GM18519 (cell line): ENCODE measurements at regions not wholly inside any gene's neighbourhood (a gene's known extent, or its start where the extent isn't known, plus 50 kb on each side); places are given as distances from the start of the nearest gene placed in this dataset.
"Not testable (repeated sequence)": the region's sequence is repeated elsewhere in the genome, so short reads cannot be mapped to it uniquely, and the experiment has no call there.

Experiments
- ATAC-seq: cut with Tn5 transposase; IDR thresholded peaks from one replicate; pipeline ENCODE4 v1.9.1; 2021; ENCODE audit warnings: mild to moderate bottlenecking, moderate library complexity; ENCODE audit not compliant: unreplicated experiment, low FRiP score

GRCh38 chr6:94721459-94721858, 855.9 kb upstream of the MANEA start:
- no peak for ATAC-seq

GRCh38 chr6:94713446-94713845, 863.9 kb upstream of the MANEA start:
- no peak for ATAC-seq

- no peak for ATAC-seq
These were observed 878.6 kb upstream of the MANEA start for GRCh38 chr6:94698773-94699172.

- not testable (repeated sequence) for ATAC-seq
These were observed 890.1 kb upstream of the MANEA start for GRCh38 chr6:94687255-94687654.

GRCh38 chr6:94683409-94683808, 893.9 kb upstream of the MANEA start:
- no peak for ATAC-seq

GRCh38 chr6:94680669-94681212, 896.6 kb upstream of the MANEA start:
- no peak for ATAC-seq

GRCh38 chr6:94673251-94673650, 904.1 kb upstream of the MANEA start:
- no peak for ATAC-seq

- ATAC-seq: no peak
These were observed 907.3 kb upstream of the MANEA start for GRCh38 chr6:94670017-94670416.

GRCh38 chr6:94668876-94669275, 908.5 kb upstream of the MANEA start:
- no peak for ATAC-seq

- ATAC-seq: no peak
These were observed 918.4 kb upstream of the MANEA start for GRCh38 chr6:94658929-94659328.

GRCh38 chr6:94651239-94651638, 926.1 kb upstream of the MANEA start:
- ATAC-seq: no peak

GRCh38 chr6:94645191-94645590, 932.1 kb upstream of the MANEA start:
- no peak for ATAC-seq

GRCh38 chr6:94639564-94639963, 937.8 kb upstream of the MANEA start:
- no peak for ATAC-seq

- no peak for ATAC-seq
These were observed 940.5 kb upstream of the MANEA start for GRCh38 chr6:94636780-94637385.

GRCh38 chr6:94623586-94623985, 953.7 kb upstream of the MANEA start:
- no peak for ATAC-seq

- ATAC-seq: no peak
These were observed 954.6 kb upstream of the MANEA start for GRCh38 chr6:94622783-94623182.

GRCh38 chr6:94600636-94601035, 976.7 kb upstream of the MANEA start:
- ATAC-seq: no peak

- ATAC-seq: no peak
These were observed 979.8 kb upstream of the MANEA start for GRCh38 chr6:94597487-94597886.

GRCh38 chr6:94590416-94590815, 986.9 kb upstream of the MANEA start:
- ATAC-seq: no peak

- ATAC-seq: no peak
These were observed 989.0 kb upstream of the MANEA start for GRCh38 chr6:94588301-94588700.

- no peak for ATAC-seq
These were observed 993.1 kb upstream of the MANEA start for GRCh38 chr6:94584211-94584610.

GRCh38 chr6:94570581-94570980, 1006.8 kb upstream of the MANEA start:
- ATAC-seq: no peak

- no peak for ATAC-seq
These were observed 1014.5 kb upstream of the MANEA start for GRCh38 chr6:94562846-94563245.
